HepG2 (cell line): ENCODE measurements at regions not wholly inside any gene's neighbourhood (a gene's known extent, or its start where the extent isn't known, plus 50 kb on each side); places are given as distances from the start of the nearest gene placed in this dataset.

Experiments
- ATAC-seq: fragments of 200-7000 bp; cut with Tn5 transposase; 3 replicates; pipeline ENCODE4 v1.9.1; 2020; ENCODE audit warnings: mild to moderate bottlenecking, moderate library complexity
- BruUV-seq: library from RNA; stranded (reverse); fragments of 400-500 nt; replicated peaks from 2 replicates; lab custom pipeline; 2021; lab: Mats Ljungman, UMichigan
- CTCF ChIA-PET: fragments of 300-600 bp; formaldehyde crosslinking; extraction: SDS; loops from one replicate; lab custom pipeline; 2021; ENCODE audit warnings: low total read pairs, inconsistent platforms, low intra/inter-chr PET ratio; lab: Yijun Ruan, JAX
- POLR2A ChIA-PET: fragments of 350-600 bp; sonication (Branson Sonifier 250); formaldehyde crosslinking; loops from one replicate; lab custom pipeline; 2020; ENCODE audit warnings: antibody characterized with exemption, inconsistent platforms; lab: Yijun Ruan, JAX
- DNase-seq: peaks from one replicate; pipeline ENCODE4 v3.0.0-alpha.2; 2015; ENCODE audit warnings: low spot score
- FAIRE-seq: peaks from 3 replicates; lab custom pipeline; 2011; peaks lifted over from hg19 to GRCh38; lab: Jason Lieb, UNC
- H2AFZ ChIP-seq: one replicate; pipeline ENCODE4 v1.6.1; 2011; ENCODE audit warnings: low read length, inconsistent platforms
- H3K27ac ChIP-seq: fragments of 300-600 bp; 3 replicates; pipeline ENCODE4 v1.8.0; 2011; ENCODE audit warnings: mixed run types, mild to moderate bottlenecking, mixed read lengths, low read length, inconsistent platforms; ENCODE audit not compliant: insufficient read depth; ENCODE audit errors: extremely low read length
- H3K27me3 ChIP-seq, 2 experiments: fragments of 200-600 bp in 1 of 2; 2 replicates in 1 of 2; 3 replicates in 1 of 2; pipeline versions ENCODE4 v1.6.0 to v1.8.0; 2011; ENCODE audit warnings: low read length in 2 of 2, mild to moderate bottlenecking in 2 of 2, moderate library complexity in 2 of 2, inconsistent platforms in 1 of 2; ENCODE audit not compliant: insufficient read depth in 2 of 2, control insufficient read depth in 1 of 2
- H3K36me3 ChIP-seq, 2 experiments: fragments of 200-600 bp in 1 of 2; replicated peaks in 1 of 2; 2 replicates in 1 of 2; 3 replicates in 1 of 2; pipeline versions ENCODE4 v1.5.1 to v1.8.0; 2011; ENCODE audit warnings: low read length in 2 of 2, inconsistent platforms in 1 of 2; ENCODE audit not compliant: insufficient read depth in 2 of 2, control insufficient read depth in 1 of 2
- H3K4me1 ChIP-seq: 2 replicates; pipeline ENCODE4 v1.5.1; 2012; ENCODE audit warnings: low read length, inconsistent platforms; ENCODE audit not compliant: insufficient read depth
- H3K4me2 ChIP-seq: 2 replicates; pipeline ENCODE4 v1.6.0; 2011; ENCODE audit warnings: low read depth, low read length, inconsistent platforms
- H3K4me3 ChIP-seq, 3 experiments: fragments of 200-600 bp in 1 of 3; sonication (generic), shearing (Covaris generic) in 1 of 3; replicated peaks in 1 of 3; 2 replicates each; pipeline ENCODE4 v1.5.1; 2011 to 2016; ENCODE audit warnings: low read length in 3 of 3, inconsistent platforms in 2 of 3, low read depth in 2 of 3, mild to moderate bottlenecking in 2 of 3, control low read depth in 1 of 3, mixed read lengths in 1 of 3; ENCODE audit not compliant: insufficient read depth in 1 of 3
- H3K79me2 ChIP-seq: one replicate; pipeline ENCODE4 v1.6.1; 2011; ENCODE audit warnings: low read length, inconsistent platforms; ENCODE audit not compliant: insufficient read depth
- H3K9ac ChIP-seq: 2 replicates; pipeline ENCODE4 v1.6.0; 2011; ENCODE audit warnings: mild to moderate bottlenecking, low read depth, low read length, inconsistent platforms; ENCODE audit not compliant: insufficient read depth
- H3K9me3 ChIP-seq: 2 replicates; pipeline ENCODE4 v1.5.1; 2012; ENCODE audit warnings: mild to moderate bottlenecking, low read length
- H4K20me1 ChIP-seq: 2 replicates; pipeline ENCODE4 v1.6.0; 2011; ENCODE audit warnings: inconsistent platforms, mild to moderate bottlenecking, low read length, moderate library complexity; ENCODE audit not compliant: insufficient read depth
- ZBTB39 ChIP-seq: sonication (generic); formaldehyde crosslinking; IDR thresholded peaks from 2 replicates; pipeline ENCODE4 v1.5.0; 2020; ENCODE audit warnings: missing genetic modification reagents
- WGBS: methylation state at CpG from one replicate; pipeline ENCODE4 v1.1.6; 2017; ENCODE audit warnings: low lambda C conversion rate; 5-methylcytosine and 5-hydroxymethylcytosine counted together
- in situ Hi-C: cut with HindIII; loops from 2 replicates; pipeline ENCODE4 v1.10.0; 2017; ENCODE audit warnings: low pct_unique_long_range_greater_than_20kb; ENCODE audit not compliant: extremely low pct_ligation_motif_present
- intact Hi-C: fragments of 100-400 bp; cut with micrococcal nuclease; formaldehyde crosslinking; loops from one replicate; pipeline ENCODE4 v1.10.0; 2022; ENCODE audit not compliant: unreplicated experiment
- TF ChIP-seq, protein P1 (sequence below): IDR thresholded peaks from 2 replicates; pipeline ENCODE4 v1.4.0; 2020; ENCODE audit warnings: mild to moderate bottlenecking, missing genetic modification reagents

GRCh38 chr2:2909086-2910035, 468.3 kb downstream of the EIPR1 start:
- Histone ChIP-seq H3K4me3 (no peak overlapping the region), H3K4me1 (no peaks in the 10 kb centered on the region), H3K9ac (no peak overlapping the region), H3K4me2 (no peak overlapping the region)
- intact Hi-C loops, result no loop called here
- no peak for ATAC-seq
- no peak for TF ChIP-seq ZBTB39
- TF ChIP-seq, protein P1, sequence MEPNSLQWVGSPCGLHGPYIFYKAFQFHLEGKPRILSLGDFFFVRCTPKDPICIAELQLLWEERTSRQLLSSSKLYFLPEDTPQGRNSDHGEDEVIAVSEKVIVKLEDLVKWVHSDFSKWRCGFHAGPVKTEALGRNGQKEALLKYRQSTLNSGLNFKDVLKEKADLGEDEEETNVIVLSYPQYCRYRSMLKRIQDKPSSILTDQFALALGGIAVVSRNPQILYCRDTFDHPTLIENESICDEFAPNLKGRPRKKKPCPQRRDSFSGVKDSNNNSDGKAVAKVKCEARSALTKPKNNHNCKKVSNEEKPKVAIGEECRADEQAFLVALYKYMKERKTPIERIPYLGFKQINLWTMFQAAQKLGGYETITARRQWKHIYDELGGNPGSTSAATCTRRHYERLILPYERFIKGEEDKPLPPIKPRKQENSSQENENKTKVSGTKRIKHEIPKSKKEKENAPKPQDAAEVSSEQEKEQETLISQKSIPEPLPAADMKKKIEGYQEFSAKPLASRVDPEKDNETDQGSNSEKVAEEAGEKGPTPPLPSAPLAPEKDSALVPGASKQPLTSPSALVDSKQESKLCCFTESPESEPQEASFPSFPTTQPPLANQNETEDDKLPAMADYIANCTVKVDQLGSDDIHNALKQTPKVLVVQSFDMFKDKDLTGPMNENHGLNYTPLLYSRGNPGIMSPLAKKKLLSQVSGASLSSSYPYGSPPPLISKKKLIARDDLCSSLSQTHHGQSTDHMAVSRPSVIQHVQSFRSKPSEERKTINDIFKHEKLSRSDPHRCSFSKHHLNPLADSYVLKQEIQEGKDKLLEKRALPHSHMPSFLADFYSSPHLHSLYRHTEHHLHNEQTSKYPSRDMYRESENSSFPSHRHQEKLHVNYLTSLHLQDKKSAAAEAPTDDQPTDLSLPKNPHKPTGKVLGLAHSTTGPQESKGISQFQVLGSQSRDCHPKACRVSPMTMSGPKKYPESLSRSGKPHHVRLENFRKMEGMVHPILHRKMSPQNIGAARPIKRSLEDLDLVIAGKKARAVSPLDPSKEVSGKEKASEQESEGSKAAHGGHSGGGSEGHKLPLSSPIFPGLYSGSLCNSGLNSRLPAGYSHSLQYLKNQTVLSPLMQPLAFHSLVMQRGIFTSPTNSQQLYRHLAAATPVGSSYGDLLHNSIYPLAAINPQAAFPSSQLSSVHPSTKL, result no peak
- TF ChIP-seq, all 625 proteins: peak for 0
- Histone ChIP-seq H2AFZ (no peak overlapping the region), H3K36me3 (no peaks in the 10 kb centered on the region), H3K27ac (no peak overlapping the region), H3K9me3 (no peaks in the 10 kb centered on the region), H3K79me2 (no peaks in the 10 kb centered on the region), H4K20me1 (no peaks in the 10 kb centered on the region), H3K27me3 (peaks cover 4 to 51% of the 10 kb centered on the region in 2 experiments)
- in situ Hi-C loops, result no loop called here
- DNase-seq (no peak), FAIRE-seq (no peak)
- WGBS, result 48% methylated on average over 23 of the region's 23 CpGs
- POLR2A ChIA-PET, result no interaction called here
- CTCF ChIA-PET, result no interaction called here
- BruUV-seq, result no TSS peak
